ENCODE measurements at regions not wholly inside any gene's neighbourhood (a gene's known extent, or its start where the extent isn't known, plus 50 kb on each side); places are given as distances from the start of the nearest gene placed in this dataset.

- Histone ChIP-seq H3K4me2 (ENCODE audit: low read length) (no peak overlapping the region), H3K9ac (ENCODE audit: low read length) (no peak overlapping the region), H3K18ac (ENCODE audit: low read length) (no peak overlapping the region), H3K27ac (ENCODE audit: low read depth, low read length) (no peak overlapping the region), H3K79me2 (ENCODE audit: control insufficient read depth, insufficient read depth, low read length) (no peaks in the 10 kb centered on the region), H2BK120ac (ENCODE audit: low read depth, low read length) (no peak overlapping the region), H3K79me1 (ENCODE audit: low read length) (no peaks in the 10 kb centered on the region), H4K5ac (ENCODE audit: low read length) (no peak overlapping the region), H4K8ac (ENCODE audit: low read depth, low read length) (no peak overlapping the region), H2AK5ac (ENCODE audit: low read length) (no peak overlapping the region), H3K56ac (ENCODE audit: low read length) (no peak overlapping the region), H3K23ac (ENCODE audit: low read length) (no peak overlapping the region), H3K4ac (ENCODE audit: low read depth, low read length) (no peak overlapping the region), H3K4me1 (ENCODE audit: control insufficient read depth, low read depth, low read length) (no peaks in the 10 kb centered on the region), H3K4me3 (ENCODE audit: low read length) (no peak overlapping the region), H3K36me3 (ENCODE audit: control insufficient read depth, insufficient read depth, low read length) (no peaks in the 10 kb centered on the region), H3K27me3 (ENCODE audit: insufficient read depth, low read length, poor library complexity) (no peaks in the 10 kb centered on the region), H2BK15ac (replicated peaks; ENCODE audit: low read depth) (no peak overlapping the region), H2BK5ac (ENCODE audit: low read length) (no peak overlapping the region)
- DNase-seq = no peak
- WGBS (ENCODE audit: extremely low coverage, insufficient coverage, low lambda C conversion rate) = no CpG with 5 or more reads among the region's 2 CpGs
Observed at GRCh38 chr9:88072831-88073375, 65.4 kb downstream of the SPATA31C2 start.

GRCh38 chr9:88071331-88071730 lies 66.9 kb downstream of the SPATA31C2 start:
- H2BK15ac ChIP-seq (replicated peaks; ENCODE audit: low read depth) = no peak overlapping the region
- no peaks in the 10 kb centered on the region for H3K79me2 ChIP-seq (ENCODE audit: control insufficient read depth, insufficient read depth, low read length)
- no peak overlapping the region for H4K8ac ChIP-seq (ENCODE audit: low read depth, low read length)
- H3K4me1 ChIP-seq (ENCODE audit: control insufficient read depth, low read depth, low read length) = no peaks in the 10 kb centered on the region
- no peak overlapping the region for H3K23ac ChIP-seq (ENCODE audit: low read length)
- no peak overlapping the region for H3K4me3 ChIP-seq (ENCODE audit: low read length)
- H2BK120ac ChIP-seq (ENCODE audit: low read depth, low read length) = no peak overlapping the region
- no peak overlapping the region for H2AK5ac ChIP-seq (ENCODE audit: low read length)
- H2BK5ac ChIP-seq (ENCODE audit: low read length) = no peak overlapping the region
- no peaks in the 10 kb centered on the region for H3K36me3 ChIP-seq (ENCODE audit: control insufficient read depth, insufficient read depth, low read length)
- no peaks in the 10 kb centered on the region for H3K79me1 ChIP-seq (ENCODE audit: low read length)
- WGBS (ENCODE audit: extremely low coverage, insufficient coverage, low lambda C conversion rate) = no CpG with 5 or more reads among the region's 2 CpGs
- H3K27me3 ChIP-seq (ENCODE audit: insufficient read depth, low read length, poor library complexity) = no peaks in the 10 kb centered on the region
- H3K4ac ChIP-seq (ENCODE audit: low read depth, low read length) = no peak overlapping the region
- H3K56ac ChIP-seq (ENCODE audit: low read length) = no peak overlapping the region
- H3K18ac ChIP-seq (ENCODE audit: low read length) = no peak overlapping the region
- H3K27ac ChIP-seq (ENCODE audit: low read depth, low read length) = no peak overlapping the region
- no peak overlapping the region for H3K4me2 ChIP-seq (ENCODE audit: low read length)
- H3K9ac ChIP-seq (ENCODE audit: low read length) = no peak overlapping the region
- no peak overlapping the region for H4K5ac ChIP-seq (ENCODE audit: low read length)
- no peak for DNase-seq

- Histone ChIP-seq H3K4ac (ENCODE audit: low read depth, low read length) (no peak overlapping the region), H4K8ac (ENCODE audit: low read depth, low read length) (no peak overlapping the region), H3K27me3 (ENCODE audit: insufficient read depth, low read length, poor library complexity) (no peaks in the 10 kb centered on the region), H3K4me1 (ENCODE audit: control insufficient read depth, low read depth, low read length) (no peaks in the 10 kb centered on the region), H3K56ac (ENCODE audit: low read length) (no peak overlapping the region), H2BK120ac (ENCODE audit: low read depth, low read length) (no peak overlapping the region), H2BK5ac (ENCODE audit: low read length) (no peak overlapping the region), H3K23ac (ENCODE audit: low read length) (no peak overlapping the region), H2BK15ac (replicated peaks; ENCODE audit: low read depth) (no peak overlapping the region), H3K27ac (ENCODE audit: low read depth, low read length) (no peak overlapping the region), H3K18ac (ENCODE audit: low read length) (no peak overlapping the region), H2AK5ac (ENCODE audit: low read length) (no peak overlapping the region), H3K79me2 (ENCODE audit: control insufficient read depth, insufficient read depth, low read length) (no peaks in the 10 kb centered on the region), H4K5ac (ENCODE audit: low read length) (no peak overlapping the region), H3K36me3 (ENCODE audit: control insufficient read depth, insufficient read depth, low read length) (no peaks in the 10 kb centered on the region), H3K9ac (ENCODE audit: low read length) (no peak overlapping the region), H3K4me3 (ENCODE audit: low read length) (no peak overlapping the region), H3K79me1 (ENCODE audit: low read length) (no peaks in the 10 kb centered on the region), H3K4me2 (ENCODE audit: low read length) (no peak overlapping the region)
- DNase-seq = no peak
- WGBS (ENCODE audit: extremely low coverage, insufficient coverage, low lambda C conversion rate) = no CpG with 5 or more reads among the region's 3 CpGs
Observed at GRCh38 chr9:88065619-88066018, 72.7 kb downstream of the SPATA31C2 start.

GRCh38 chr9:88064554-88064953 lies 73.7 kb downstream of the SPATA31C2 start:
- no peak overlapping the region for H3K56ac ChIP-seq (ENCODE audit: low read length)
- no peak overlapping the region for H2BK120ac ChIP-seq (ENCODE audit: low read depth, low read length)
- H3K23ac ChIP-seq (ENCODE audit: low read length) = no peak overlapping the region
- no CpG with 5 or more reads among the region's 4 CpGs for WGBS (ENCODE audit: extremely low coverage, insufficient coverage, low lambda C conversion rate)
- no peak overlapping the region for H3K27ac ChIP-seq (ENCODE audit: low read depth, low read length)
- H3K4me3 ChIP-seq (ENCODE audit: low read length) = no peak overlapping the region
- no peak overlapping the region for H4K8ac ChIP-seq (ENCODE audit: low read depth, low read length)
- H3K9ac ChIP-seq (ENCODE audit: low read length) = no peak overlapping the region
- H3K4ac ChIP-seq (ENCODE audit: low read depth, low read length) = no peak overlapping the region
- no peaks in the 10 kb centered on the region for H3K79me1 ChIP-seq (ENCODE audit: low read length)
- H2BK15ac ChIP-seq (replicated peaks; ENCODE audit: low read depth) = no peak overlapping the region
- H2BK5ac ChIP-seq (ENCODE audit: low read length) = no peak overlapping the region
- no peaks in the 10 kb centered on the region for H3K4me1 ChIP-seq (ENCODE audit: control insufficient read depth, low read depth, low read length)
- no peaks in the 10 kb centered on the region for H3K27me3 ChIP-seq (ENCODE audit: insufficient read depth, low read length, poor library complexity)
- H4K5ac ChIP-seq (ENCODE audit: low read length) = no peak overlapping the region
- no peak for DNase-seq
- H2AK5ac ChIP-seq (ENCODE audit: low read length) = no peak overlapping the region
- no peaks in the 10 kb centered on the region for H3K79me2 ChIP-seq (ENCODE audit: control insufficient read depth, insufficient read depth, low read length)
- H3K36me3 ChIP-seq (ENCODE audit: control insufficient read depth, insufficient read depth, low read length) = no peaks in the 10 kb centered on the region
- H3K18ac ChIP-seq (ENCODE audit: low read length) = no peak overlapping the region
- H3K4me2 ChIP-seq (ENCODE audit: low read length) = no peak overlapping the region

- H2BK15ac ChIP-seq (replicated peaks; ENCODE audit: low read depth) = no peak overlapping the region
- H3K56ac ChIP-seq (ENCODE audit: low read length) = no peak overlapping the region
- no peak overlapping the region for H3K27ac ChIP-seq (ENCODE audit: low read depth, low read length)
- H4K8ac ChIP-seq (ENCODE audit: low read depth, low read length) = no peak overlapping the region
- no peaks in the 10 kb centered on the region for H3K27me3 ChIP-seq (ENCODE audit: insufficient read depth, low read length, poor library complexity)
- H2BK5ac ChIP-seq (ENCODE audit: low read length) = no peak overlapping the region
- H2BK120ac ChIP-seq (ENCODE audit: low read depth, low read length) = no peak overlapping the region
- no peak overlapping the region for H3K4me2 ChIP-seq (ENCODE audit: low read length)
- H3K18ac ChIP-seq (ENCODE audit: low read length) = no peak overlapping the region
- no peak overlapping the region for H4K5ac ChIP-seq (ENCODE audit: low read length)
- WGBS (ENCODE audit: extremely low coverage, insufficient coverage, low lambda C conversion rate) = no CpG with 5 or more reads among the region's 7 CpGs
- no peak overlapping the region for H3K4me3 ChIP-seq (ENCODE audit: low read length)
- H3K79me2 ChIP-seq (ENCODE audit: control insufficient read depth, insufficient read depth, low read length) = no peaks in the 10 kb centered on the region
- no peak overlapping the region for H2AK5ac ChIP-seq (ENCODE audit: low read length)
- no peaks in the 10 kb centered on the region for H3K36me3 ChIP-seq (ENCODE audit: control insufficient read depth, insufficient read depth, low read length)
- no peaks in the 10 kb centered on the region for H3K79me1 ChIP-seq (ENCODE audit: low read length)
- H3K4ac ChIP-seq (ENCODE audit: low read depth, low read length) = no peak overlapping the region
- H3K9ac ChIP-seq (ENCODE audit: low read length) = no peak overlapping the region
- DNase-seq = no peak
- H3K23ac ChIP-seq (ENCODE audit: low read length) = no peak overlapping the region
- no peaks in the 10 kb centered on the region for H3K4me1 ChIP-seq (ENCODE audit: control insufficient read depth, low read depth, low read length)
Observed at GRCh38 chr9:88060746-88061145, 77.5 kb downstream of the SPATA31C2 start.

GRCh38 chr9:88059469-88059868 lies 78.8 kb downstream of the SPATA31C2 start:
- no peak overlapping the region for H4K8ac ChIP-seq (ENCODE audit: low read depth, low read length)
- H3K27ac ChIP-seq (ENCODE audit: low read depth, low read length) = no peak overlapping the region
- H3K4ac ChIP-seq (ENCODE audit: low read depth, low read length) = no peak overlapping the region
- no peak overlapping the region for H2AK5ac ChIP-seq (ENCODE audit: low read length)
- no peak overlapping the region for H3K9ac ChIP-seq (ENCODE audit: low read length)
- no peak overlapping the region for H4K5ac ChIP-seq (ENCODE audit: low read length)
- no peak overlapping the region for H3K4me3 ChIP-seq (ENCODE audit: low read length)
- H3K4me1 ChIP-seq (ENCODE audit: control insufficient read depth, low read depth, low read length) = no peaks in the 10 kb centered on the region
- H3K4me2 ChIP-seq (ENCODE audit: low read length) = no peak overlapping the region
- no peaks in the 10 kb centered on the region for H3K79me2 ChIP-seq (ENCODE audit: control insufficient read depth, insufficient read depth, low read length)
- no peak overlapping the region for H3K23ac ChIP-seq (ENCODE audit: low read length)
- H3K36me3 ChIP-seq (ENCODE audit: control insufficient read depth, insufficient read depth, low read length) = no peaks in the 10 kb centered on the region
- H3K56ac ChIP-seq (ENCODE audit: low read length) = no peak overlapping the region
- no peaks in the 10 kb centered on the region for H3K27me3 ChIP-seq (ENCODE audit: insufficient read depth, low read length, poor library complexity)
- H2BK120ac ChIP-seq (ENCODE audit: low read depth, low read length) = no peak overlapping the region
- no peak overlapping the region for H2BK5ac ChIP-seq (ENCODE audit: low read length)
- no peak overlapping the region for H2BK15ac ChIP-seq (replicated peaks; ENCODE audit: low read depth)
- no peaks in the 10 kb centered on the region for H3K79me1 ChIP-seq (ENCODE audit: low read length)
- DNase-seq = no peak
- WGBS (ENCODE audit: extremely low coverage, insufficient coverage, low lambda C conversion rate) = no CpG with 5 or more reads among the region's 3 CpGs
- H3K18ac ChIP-seq (ENCODE audit: low read length) = no peak overlapping the region

Measured in mesendoderm (in vitro differentiated cells).